SK-N-MC (cell line): ENCODE measurements at regions not wholly inside any gene's neighbourhood (a gene's known extent, or its start where the extent isn't known, plus 50 kb on each side); places are given as distances from the start of the nearest gene placed in this dataset.

Source experiments
- DNase-seq: peaks from one replicate; pipeline ENCODE4 v3.0.0-alpha.2; 2011; ENCODE audit warnings: low read depth, low spot score
- H3K27ac ChIP-seq: fragments of 200-600 bp; sonication (generic); 2 replicates; pipeline ENCODE4 v1.5.1; 2016; ENCODE audit warnings: mixed run types
- H3K36me3 ChIP-seq: fragments of 200-600 bp; sonication (generic); 2 replicates; pipeline ENCODE4 v1.6.1; 2017; ENCODE audit warnings: antibody characterized with exemption, low read length, mixed read lengths; ENCODE audit not compliant: insufficient read depth
- H3K4me3 ChIP-seq: fragments of 200-600 bp; sonication (generic); 2 replicates; pipeline ENCODE4 v1.5.1; 2016
- H3K9ac ChIP-seq: fragments of 200-600 bp; sonication (generic); 2 replicates; pipeline ENCODE4 v1.8.0; 2017; ENCODE audit warnings: mixed run types, mixed read lengths; ENCODE audit not compliant: insufficient read length
- H3K9me3 ChIP-seq: fragments of 200-600 bp; sonication (generic); 2 replicates; pipeline ENCODE4 v1.6.1; 2017; ENCODE audit warnings: low read depth, mild to moderate bottlenecking, antibody characterized with exemption, low read length, moderate library complexity, mixed read lengths
- EZH2 ChIP-seq: fragments of 200-600 bp; sonication (generic); IDR thresholded peaks from one replicate; pipeline ENCODE4 v1.6.1; 2017; ENCODE audit warnings: antibody characterized with exemption
- FOXP2 ChIP-seq: optimal IDR thresholded peaks from 2 replicates; pipeline ENCODE3; 2011; ENCODE audit warnings: mild to moderate bottlenecking, moderate library complexity; ENCODE audit not compliant: insufficient read depth; ENCODE audit errors: extremely low read length, control extremely low read depth
- POLR2AphosphoS5 ChIP-seq: IDR thresholded peaks from 2 replicates; pipeline ENCODE4 v1.6.1; 2012; ENCODE audit warnings: mild to moderate bottlenecking, low read depth, low read length, borderline replicate concordance

- Histone ChIP-seq H3K36me3 (no peaks in the 10 kb centered on the region), H3K9me3 (no peaks in the 10 kb centered on the region), H3K4me3 (no peak overlapping the region), H3K9ac (no peak overlapping the region), H3K27ac (no peak overlapping the region)
- no peak for DNase-seq
- no peak for TF ChIP-seq FOXP2
- TF ChIP-seq EZH2, result no peak
- TF ChIP-seq POLR2AphosphoS5, result no peak
Measured at GRCh38 chr9:633461-633860, 208.0 kb upstream of the DMRT1 start.

- Histone ChIP-seq H3K36me3 (no peaks in the 10 kb centered on the region), H3K9ac (no peak overlapping the region), H3K27ac (no peak overlapping the region), H3K4me3 (no peak overlapping the region), H3K9me3 (no peaks in the 10 kb centered on the region)
- no peak for DNase-seq
- no peak for TF ChIP-seq FOXP2
- no peak for TF ChIP-seq EZH2
- no peak for TF ChIP-seq POLR2AphosphoS5
Measured at GRCh38 chr9:636931-637591, 204.4 kb upstream of the DMRT1 start.

- no peak overlapping the region for H3K27ac ChIP-seq
- H3K9ac ChIP-seq, result no peak overlapping the region
- H3K9me3 ChIP-seq, result no peaks in the 10 kb centered on the region
- no peak for TF ChIP-seq POLR2AphosphoS5
- no peak for TF ChIP-seq FOXP2
- no peak for TF ChIP-seq EZH2
- no peak for DNase-seq
- no peaks in the 10 kb centered on the region for H3K36me3 ChIP-seq
- no peak overlapping the region for H3K4me3 ChIP-seq
Measured at GRCh38 chr9:638152-638551, 203.3 kb upstream of the DMRT1 start.

DNA sequence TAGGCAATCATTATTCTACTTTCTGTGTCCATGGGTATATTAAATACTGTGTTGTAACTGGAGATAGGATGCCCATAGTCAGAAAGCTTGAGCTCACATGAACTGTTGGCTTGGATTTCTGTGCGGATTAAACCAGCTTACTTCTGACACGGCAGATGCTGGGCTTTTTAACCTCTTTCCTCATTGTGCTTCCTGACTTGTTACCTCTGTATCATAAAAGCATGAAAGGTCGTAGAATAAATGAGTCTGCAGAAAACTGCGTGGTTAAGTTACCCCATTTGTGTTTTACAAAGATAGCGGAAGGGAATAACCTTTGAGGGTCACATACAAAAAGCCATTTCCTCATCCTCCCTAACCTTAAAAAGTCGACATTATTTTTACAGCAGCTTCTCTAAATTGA lies 199.5 kb upstream of the DMRT1 start:
- Histone ChIP-seq H3K9ac (no peak overlapping the region), H3K36me3 (no peaks in the 10 kb centered on the region), H3K27ac (no peak overlapping the region), H3K9me3 (no peaks in the 10 kb centered on the region), H3K4me3 (no peak overlapping the region)
- no peak for DNase-seq
- TF ChIP-seq EZH2 (no peak), POLR2AphosphoS5 (no peak)

DNA sequence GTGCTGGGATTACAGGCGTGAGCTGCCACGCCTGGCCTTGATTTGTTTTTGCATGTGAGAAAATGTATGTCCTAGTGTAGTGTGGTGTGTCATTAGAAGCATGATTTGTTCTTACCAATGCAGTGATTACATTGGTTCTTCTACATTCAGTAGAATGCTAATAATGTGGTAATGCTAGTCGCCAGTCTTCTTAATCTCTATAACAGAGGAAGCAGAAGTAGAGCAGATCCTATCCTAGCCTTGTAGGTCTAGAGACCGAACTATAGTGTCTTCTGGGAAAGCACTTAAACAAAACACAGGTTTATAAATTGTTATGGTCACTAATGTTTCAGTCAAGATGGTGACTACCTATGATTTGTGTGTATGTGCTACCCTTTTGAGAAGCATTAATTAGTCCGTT lies 197.5 kb upstream of the DMRT1 start:
- H3K9ac ChIP-seq, result no peak overlapping the region
- no peaks in the 10 kb centered on the region for H3K36me3 ChIP-seq
- no peak for DNase-seq
- H3K4me3 ChIP-seq, result no peak overlapping the region
- H3K9me3 ChIP-seq, result no peaks in the 10 kb centered on the region
- no peak overlapping the region for H3K27ac ChIP-seq
- TF ChIP-seq EZH2 (no peak), FOXP2 (no peak), POLR2AphosphoS5 (no peak)

GRCh38 chr9:647522-647921 lies 194.0 kb upstream of the DMRT1 start:
- no peaks in the 10 kb centered on the region for H3K36me3 ChIP-seq
- no peak for DNase-seq
- no peak overlapping the region for H3K27ac ChIP-seq
- TF ChIP-seq EZH2 (no peak), FOXP2 (no peak), POLR2AphosphoS5 (no peak)
- no peaks in the 10 kb centered on the region for H3K9me3 ChIP-seq
- H3K9ac ChIP-seq, result no peak overlapping the region
- no peak overlapping the region for H3K4me3 ChIP-seq

GRCh38 chr9:649128-650074 lies 192.1 kb upstream of the DMRT1 start:
- TF ChIP-seq EZH2 (no peak), FOXP2 (no peak), POLR2AphosphoS5 (no peak)
- Histone ChIP-seq H3K9ac (no peak overlapping the region), H3K36me3 (no peaks in the 10 kb centered on the region), H3K9me3 (no peaks in the 10 kb centered on the region), H3K27ac (no peak overlapping the region), H3K4me3 (no peak overlapping the region)
- no peak for DNase-seq

GRCh38 chr9:650362-650761 lies 191.1 kb upstream of the DMRT1 start:
- Histone ChIP-seq H3K36me3 (no peaks in the 10 kb centered on the region), H3K4me3 (0 out of 2 replicates have a peak overlapping the region, but pooled peaks have one; percentile 5), H3K27ac (no peak overlapping the region; the same call in 1 of the 2 replicates), H3K9me3 (no peaks in the 10 kb centered on the region), H3K9ac (no peak overlapping the region)
- TF ChIP-seq POLR2AphosphoS5 (no peak), FOXP2 (no peak), EZH2 (no peak)
- no peak for DNase-seq

DNA sequence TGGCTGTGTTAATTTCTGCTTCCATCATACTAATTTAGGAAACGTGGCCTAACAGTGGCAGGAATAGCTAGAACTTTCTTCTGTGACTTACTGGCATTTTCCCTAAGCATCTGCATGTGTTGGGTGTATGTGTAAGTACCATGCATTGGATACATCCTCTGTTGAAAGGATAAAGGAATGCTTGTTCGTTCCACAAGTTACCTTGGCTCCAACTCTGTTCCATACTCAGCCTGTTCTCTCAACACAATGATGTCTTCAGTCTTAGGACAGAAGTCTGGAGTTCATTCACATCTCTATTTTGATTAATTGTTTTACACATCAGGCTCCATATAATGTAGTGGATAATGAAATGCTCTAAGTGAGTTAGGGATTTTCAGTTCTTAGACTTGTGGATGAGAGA lies 190.1 kb upstream of the DMRT1 start:
- Histone ChIP-seq H3K9ac (no peak overlapping the region), H3K36me3 (no peaks in the 10 kb centered on the region), H3K9me3 (no peaks in the 10 kb centered on the region), H3K4me3 (no peak overlapping the region), H3K27ac (no peak overlapping the region; the same call in 1 of the 2 replicates)
- no peak for DNase-seq
- TF ChIP-seq FOXP2 (no peak), POLR2AphosphoS5 (no peak), EZH2 (no peak)
